DOHH2 (cell line): ENCODE measurements at regions not wholly inside any gene's neighbourhood (a gene's known extent, or its start where the extent isn't known, plus 50 kb on each side); places are given as distances from the start of the nearest gene placed in this dataset.

ENCODE experiments used
- H3F3A ChIP-seq: fragments of 200-600 bp; sonication (generic), shearing (Covaris generic); 2 replicates; pipeline ENCODE4 v1.6.0; 2016; ENCODE audit warnings: antibody characterized with exemption, mild to moderate bottlenecking; ENCODE audit not compliant: control insufficient read depth, insufficient read depth
- H3K27ac ChIP-seq: fragments of 200-600 bp; sonication (generic); 2 replicates; pipeline ENCODE4 v1.5.1; 2014; ENCODE audit warnings: low read depth, mild to moderate bottlenecking, low read length, moderate library complexity
- H3K27me3 ChIP-seq: fragments of 200-600 bp; sonication (generic); 2 replicates; pipeline ENCODE4 v1.6.1; 2014; ENCODE audit warnings: mild to moderate bottlenecking, low read length, mixed read lengths; ENCODE audit not compliant: control insufficient read depth
- H3K36me3 ChIP-seq: fragments of 200-600 bp; sonication (generic); 2 replicates; pipeline ENCODE4 v1.6.1; 2014; ENCODE audit warnings: mild to moderate bottlenecking, low read length, moderate library complexity, mixed read lengths; ENCODE audit not compliant: control insufficient read depth
- H3K4me1 ChIP-seq: fragments of 200-600 bp; sonication (generic); 2 replicates; pipeline ENCODE4 v1.6.1; 2014; ENCODE audit warnings: mild to moderate bottlenecking, low read length, mixed read lengths; ENCODE audit not compliant: control insufficient read depth
- H3K4me2 ChIP-seq: fragments of 200-600 bp; sonication (generic); 2 replicates; pipeline ENCODE4 v1.6.0; 2014; ENCODE audit warnings: mild to moderate bottlenecking, low read length, moderate library complexity
- H3K4me3 ChIP-seq: fragments of 200-600 bp; sonication (generic); 2 replicates; pipeline ENCODE4 v1.5.1; 2014; ENCODE audit warnings: mild to moderate bottlenecking, low read length, mixed read lengths
- H3K79me2 ChIP-seq: fragments of 200-600 bp; sonication (generic); 2 replicates; pipeline ENCODE4 v1.6.1; 2014; ENCODE audit warnings: mild to moderate bottlenecking, low read length, mixed read lengths; ENCODE audit not compliant: control insufficient read depth
- H3K9me2 ChIP-seq: fragments of 200-600 bp; sonication (generic); replicated peaks from 2 replicates; pipeline ENCODE4 v1.6.1; 2014; ENCODE audit warnings: mild to moderate bottlenecking, low read length, mixed read lengths; ENCODE audit not compliant: control insufficient read depth
- H3K9me3 ChIP-seq: fragments of 200-600 bp; sonication (generic); 2 replicates; pipeline ENCODE4 v1.6.1; 2014; ENCODE audit warnings: antibody characterized with exemption, low read length, mixed read lengths; ENCODE audit not compliant: control insufficient read depth, insufficient read depth
- H4K20me1 ChIP-seq: fragments of 200-600 bp; sonication (generic); 2 replicates; pipeline ENCODE4 v1.6.0; 2014; ENCODE audit warnings: low read depth, mild to moderate bottlenecking, antibody characterized with exemption, low read length, moderate library complexity; ENCODE audit not compliant: control insufficient read depth, insufficient read depth
- EZH2phosphoT487 ChIP-seq: fragments of 200-600 bp; sonication (generic); IDR thresholded peaks from 2 replicates; pipeline ENCODE4 v1.6.1; 2017; ENCODE audit warnings: borderline replicate concordance, mild to moderate bottlenecking, antibody characterized with exemption, low read length, moderate library complexity, mixed read lengths
- TF ChIP-seq, protein P1 (sequence below): fragments of 200-600 bp; sonication (generic); IDR thresholded peaks from one replicate; pipeline ENCODE4 v1.5.1; 2014; ENCODE audit warnings: antibody characterized with exemption, mild to moderate bottlenecking, low read depth, low read length; ENCODE audit not compliant: poor library complexity, severe bottlenecking

DNA sequence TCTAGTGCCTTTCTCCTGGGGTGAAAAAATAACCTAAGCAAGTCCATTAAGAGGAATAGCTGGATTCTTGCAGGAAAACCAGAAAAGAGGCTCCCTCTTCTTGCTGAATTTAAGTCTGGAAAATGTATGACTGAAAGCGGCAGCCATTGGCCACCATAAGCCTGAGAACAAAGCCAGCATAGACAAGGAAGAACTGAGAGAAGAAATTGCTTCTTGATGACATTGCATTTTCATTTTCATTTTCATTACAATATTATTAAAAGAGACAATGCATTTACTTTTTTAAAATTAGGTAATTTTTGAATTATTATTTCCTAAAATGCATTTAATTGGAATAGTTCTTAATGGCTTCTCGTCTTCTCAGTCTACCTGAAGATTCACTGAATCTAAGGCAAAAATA lies 1157.5 kb upstream of the ZEB2 start:
- Histone ChIP-seq H3K4me3 (no peak overlapping the region), H3F3A (no peaks in the 10 kb centered on the region), H3K4me1 (peaks cover 3% of the 10 kb centered on the region; the same call in 1 of the 2 replicates)

DNA sequence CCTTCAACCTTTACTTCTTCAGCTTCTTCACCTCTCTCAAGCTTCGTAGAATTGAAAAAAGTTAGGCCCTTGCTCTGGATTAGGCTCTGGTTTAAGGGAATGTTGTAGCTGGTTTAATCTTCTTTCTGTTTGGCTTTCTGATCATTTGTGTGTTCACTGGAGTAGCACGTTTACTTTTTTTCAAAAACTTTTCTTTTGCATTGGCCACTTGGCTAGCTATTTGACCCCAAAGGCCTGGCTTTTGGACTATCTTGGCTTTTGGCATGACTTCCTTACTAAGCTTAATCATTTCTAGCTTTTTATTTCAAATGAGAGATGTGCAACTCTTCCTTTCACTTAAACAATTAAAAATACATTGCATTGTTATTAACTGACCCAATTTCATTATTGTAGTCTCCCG lies 1154.8 kb upstream of the ZEB2 start:
- no peaks in the 10 kb centered on the region for H3F3A ChIP-seq
- H3K4me3 ChIP-seq, result no peak overlapping the region
- H3K27ac ChIP-seq, result no peak overlapping the region
- H4K20me1 ChIP-seq, result no peaks in the 10 kb centered on the region
- no peaks in the 10 kb centered on the region for H3K79me2 ChIP-seq
- TF ChIP-seq EZH2phosphoT487, result no peak
- TF ChIP-seq, protein P1, sequence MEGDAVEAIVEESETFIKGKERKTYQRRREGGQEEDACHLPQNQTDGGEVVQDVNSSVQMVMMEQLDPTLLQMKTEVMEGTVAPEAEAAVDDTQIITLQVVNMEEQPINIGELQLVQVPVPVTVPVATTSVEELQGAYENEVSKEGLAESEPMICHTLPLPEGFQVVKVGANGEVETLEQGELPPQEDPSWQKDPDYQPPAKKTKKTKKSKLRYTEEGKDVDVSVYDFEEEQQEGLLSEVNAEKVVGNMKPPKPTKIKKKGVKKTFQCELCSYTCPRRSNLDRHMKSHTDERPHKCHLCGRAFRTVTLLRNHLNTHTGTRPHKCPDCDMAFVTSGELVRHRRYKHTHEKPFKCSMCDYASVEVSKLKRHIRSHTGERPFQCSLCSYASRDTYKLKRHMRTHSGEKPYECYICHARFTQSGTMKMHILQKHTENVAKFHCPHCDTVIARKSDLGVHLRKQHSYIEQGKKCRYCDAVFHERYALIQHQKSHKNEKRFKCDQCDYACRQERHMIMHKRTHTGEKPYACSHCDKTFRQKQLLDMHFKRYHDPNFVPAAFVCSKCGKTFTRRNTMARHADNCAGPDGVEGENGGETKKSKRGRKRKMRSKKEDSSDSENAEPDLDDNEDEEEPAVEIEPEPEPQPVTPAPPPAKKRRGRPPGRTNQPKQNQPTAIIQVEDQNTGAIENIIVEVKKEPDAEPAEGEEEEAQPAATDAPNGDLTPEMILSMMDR, result no peak
- no peaks in the 10 kb centered on the region for H3K27me3 ChIP-seq
- H3K4me2 ChIP-seq, result no peak overlapping the region
- no peaks in the 10 kb centered on the region for H3K36me3 ChIP-seq
- peaks cover 3% of the 10 kb centered on the region; the same call in 1 of the 2 replicates for H3K4me1 ChIP-seq
- H3K9me3 ChIP-seq, result no peaks in the 10 kb centered on the region
- H3K9me2 ChIP-seq, result no peaks in the 10 kb centered on the region

More for the DNA sequence above, 1157.5 kb upstream of the ZEB2 start:
- Histone ChIP-seq H3K4me2 (no peak overlapping the region), H4K20me1 (no peaks in the 10 kb centered on the region), H3K27me3 (no peaks in the 10 kb centered on the region), H3K27ac (no peak overlapping the region), H3K9me2 (no peaks in the 10 kb centered on the region), H3K36me3 (no peaks in the 10 kb centered on the region), H3K79me2 (no peaks in the 10 kb centered on the region), H3K9me3 (no peaks in the 10 kb centered on the region)
- no peak for TF ChIP-seq EZH2phosphoT487
- TF ChIP-seq, protein P1, result no peak

DNA sequence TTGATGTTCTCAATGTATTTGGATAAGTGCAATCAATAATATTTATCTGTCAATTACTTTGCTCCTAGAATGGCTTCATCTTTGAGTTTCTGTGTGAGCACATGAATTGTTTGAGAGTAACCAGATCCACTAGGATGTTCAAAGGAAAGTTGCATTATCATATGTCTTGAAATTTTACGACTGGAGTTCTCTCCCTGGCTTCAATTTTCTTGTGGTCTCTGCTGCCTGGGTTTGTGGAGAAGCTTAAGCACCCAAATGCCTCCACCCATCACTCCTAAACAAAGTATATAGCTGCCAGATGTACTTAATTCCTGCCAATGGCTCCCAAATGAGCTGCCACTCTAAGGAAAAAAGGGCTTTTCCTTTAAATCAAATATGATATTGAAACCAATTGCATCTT lies 1149.4 kb upstream of the ZEB2 start:
- H3K9me3 ChIP-seq, result no peaks in the 10 kb centered on the region
- H3K79me2 ChIP-seq, result no peaks in the 10 kb centered on the region
- H3F3A ChIP-seq, result no peaks in the 10 kb centered on the region
- no peaks in the 10 kb centered on the region for H4K20me1 ChIP-seq
- peaks cover 3% of the 10 kb centered on the region; the same call in 1 of the 2 replicates for H3K4me1 ChIP-seq
- no peak overlapping the region for H3K4me3 ChIP-seq
- no peaks in the 10 kb centered on the region for H3K27me3 ChIP-seq
- no peak overlapping the region for H3K4me2 ChIP-seq
- H3K27ac ChIP-seq, result no peak overlapping the region
- H3K9me2 ChIP-seq, result no peaks in the 10 kb centered on the region
- H3K36me3 ChIP-seq, result no peaks in the 10 kb centered on the region
- no peak for TF ChIP-seq EZH2phosphoT487
- TF ChIP-seq, protein P1, result no peak
